ENCODE measurements at regions not wholly inside any gene's neighbourhood (a gene's known extent, or its start where the extent isn't known, plus 50 kb on each side); places are given as distances from the start of the nearest gene placed in this dataset.

- Mint-ChIP-seq H3K27ac (ENCODE audit: low read depth, unreplicated experiment) (peak overlapping the region; percentile 92), H3K4me1 (ENCODE audit: insufficient read depth, unreplicated experiment) (peaks cover 10% of the 10 kb centered on the region), H3K4me3 (ENCODE audit: unreplicated experiment) (peak overlapping the region; percentile 37), H3K9me3 (ENCODE audit: unreplicated experiment) (no peaks in the 10 kb centered on the region), H3K27me3 (ENCODE audit: insufficient read depth, unreplicated experiment) (no peaks in the 10 kb centered on the region), H3K36me3 (ENCODE audit: insufficient read depth, unreplicated experiment) (no peaks in the 10 kb centered on the region)
- ChIA-PET CTCF (interaction anchor here (0.6 to 11.9 kb wide), 45 partner anchors 8 to 1081 kb away, joined by 3 to 180 read pairs (median 5); partner anchors contain the start of gene MBIP), POLR2A (interaction anchor here (0.7 to 2.5 kb wide), 6 partner anchors 12 to 305 kb away, joined by 3 to 14 read pairs (median 6); no protein-coding TSS in a partner anchor)
- DNase-seq (ENCODE audit: unreplicated experiment): peak; percentile 66
- BruUV-seq (replicated peaks): no TSS peak
- no peak for TF ChIP-seq CTCF (IDR thresholded peaks at IDR 0.05; ENCODE audit: unreplicated experiment)
- intact Hi-C loops (cut with micrococcal nuclease): loop anchor here (1.0 kb wide), 4 partner anchors 106 to 487 kb away; no protein-coding TSS in a partner anchor
Observed at GRCh38 chr14:36068777-36069534, 107.6 kb downstream of the PTCSC3 start.

GRCh38 chr14:36067428-36068187 lies 108.9 kb downstream of the PTCSC3 start:
- ChIA-PET POLR2A (interaction anchor here (0.7 to 2.2 kb wide), 3 partner anchors 10 to 292 kb away, joined by 4 to 6 read pairs (median 4); no protein-coding TSS in a partner anchor), CTCF (interaction anchor here (0.6 to 11.9 kb wide), 8 partner anchors 7 to 487 kb away, joined by 3 to 180 read pairs (median 11); no protein-coding TSS in a partner anchor)
- no peak for TF ChIP-seq CTCF (IDR thresholded peaks at IDR 0.05; ENCODE audit: unreplicated experiment)
- no peak overlapping the region for H3K4me3 Mint-ChIP-seq (ENCODE audit: unreplicated experiment)
- H3K9me3 Mint-ChIP-seq (ENCODE audit: unreplicated experiment): no peaks in the 10 kb centered on the region
- H3K36me3 Mint-ChIP-seq (ENCODE audit: insufficient read depth, unreplicated experiment): no peaks in the 10 kb centered on the region
- no peak for DNase-seq (ENCODE audit: unreplicated experiment)
- no peak overlapping the region for H3K27ac Mint-ChIP-seq (ENCODE audit: low read depth, unreplicated experiment)
- H3K4me1 Mint-ChIP-seq (ENCODE audit: insufficient read depth, unreplicated experiment): peaks cover 10% of the 10 kb centered on the region
- intact Hi-C loops (cut with micrococcal nuclease): no loop called here
- BruUV-seq (replicated peaks): no TSS peak
- H3K27me3 Mint-ChIP-seq (ENCODE audit: insufficient read depth, unreplicated experiment): no peaks in the 10 kb centered on the region

DNA sequence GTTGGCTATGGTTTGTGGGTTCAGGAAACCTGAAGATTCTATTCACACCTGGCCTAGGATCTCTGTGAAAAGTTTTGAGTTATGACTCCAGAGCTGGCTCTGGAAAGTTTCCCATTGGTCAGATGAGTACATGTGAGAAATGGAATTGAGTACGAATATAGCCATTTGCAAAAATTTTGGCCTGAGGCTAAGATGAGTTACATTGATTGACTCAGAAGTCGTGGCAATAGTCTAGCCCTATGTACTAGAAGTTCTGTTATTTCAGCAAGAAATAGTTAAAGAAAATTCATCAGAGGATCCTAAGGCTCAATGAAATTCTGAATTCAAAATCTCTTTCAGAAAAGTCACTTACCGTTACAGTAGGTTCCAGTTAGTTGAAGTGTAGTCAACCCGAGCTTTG lies 109.9 kb downstream of the PTCSC3 start:
- no TSS peak for BruUV-seq (replicated peaks)
- no peak overlapping the region for H3K27ac Mint-ChIP-seq (ENCODE audit: low read depth, unreplicated experiment)
- H3K4me1 Mint-ChIP-seq (ENCODE audit: insufficient read depth, unreplicated experiment): peaks cover 10% of the 10 kb centered on the region
- POLR2A ChIA-PET: interaction anchor here (0.6 kb wide), 1 partner anchor 1043 kb away, joined by 4 read pairs; no protein-coding TSS in a partner anchor
- DNase-seq (ENCODE audit: unreplicated experiment): peak; percentile 40
- no peaks in the 10 kb centered on the region for H3K9me3 Mint-ChIP-seq (ENCODE audit: unreplicated experiment)
- H3K4me3 Mint-ChIP-seq (ENCODE audit: unreplicated experiment): no peak overlapping the region
- CTCF ChIA-PET: interaction anchor here (0.6 to 11.9 kb wide), 5 partner anchors 30 to 489 kb away, joined by 3 to 180 read pairs (median 4); no protein-coding TSS in a partner anchor
- no peak for TF ChIP-seq CTCF (IDR thresholded peaks at IDR 0.05; ENCODE audit: unreplicated experiment)
- H3K27me3 Mint-ChIP-seq (ENCODE audit: insufficient read depth, unreplicated experiment): no peaks in the 10 kb centered on the region
- H3K36me3 Mint-ChIP-seq (ENCODE audit: insufficient read depth, unreplicated experiment): no peaks in the 10 kb centered on the region
- intact Hi-C loops (cut with micrococcal nuclease): no loop called here

DNA sequence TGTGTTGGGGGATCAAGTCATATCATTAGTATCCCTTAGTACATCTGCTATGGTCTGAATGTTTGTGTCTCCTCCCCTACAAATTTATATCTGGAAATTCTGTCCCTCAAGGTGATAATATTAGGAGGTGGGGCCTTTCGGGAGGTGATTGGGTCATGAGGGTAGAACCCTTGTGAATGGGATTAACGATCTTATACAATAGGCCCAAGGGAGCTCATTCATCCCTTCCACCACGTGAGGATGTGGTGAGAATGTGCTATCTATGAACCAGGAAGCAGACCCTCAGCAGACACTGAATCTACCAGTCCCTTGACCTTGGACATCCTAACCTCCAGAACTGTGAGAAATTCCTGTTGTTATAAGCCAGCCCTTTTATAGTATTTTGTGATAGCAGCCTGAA lies 110.7 kb downstream of the PTCSC3 start:
- Mint-ChIP-seq H3K9me3 (ENCODE audit: unreplicated experiment) (no peaks in the 10 kb centered on the region), H3K4me3 (ENCODE audit: unreplicated experiment) (no peak overlapping the region), H3K27me3 (ENCODE audit: insufficient read depth, unreplicated experiment) (no peaks in the 10 kb centered on the region), H3K4me1 (ENCODE audit: insufficient read depth, unreplicated experiment) (peaks cover 10% of the 10 kb centered on the region), H3K27ac (ENCODE audit: low read depth, unreplicated experiment) (no peak overlapping the region), H3K36me3 (ENCODE audit: insufficient read depth, unreplicated experiment) (no peaks in the 10 kb centered on the region)
- intact Hi-C loops (cut with micrococcal nuclease): no loop called here
- no peak for DNase-seq (ENCODE audit: unreplicated experiment)
- no TSS peak for BruUV-seq (replicated peaks)
- ChIA-PET POLR2A (no interaction called here), CTCF (interaction anchor here (1.1 to 11.9 kb wide), 4 partner anchors 31 to 489 kb away, joined by 4 to 180 read pairs (median 4); no protein-coding TSS in a partner anchor)
- TF ChIP-seq CTCF (IDR thresholded peaks at IDR 0.05; ENCODE audit: unreplicated experiment): no peak

Measured in MCF 10A (cell line).